Epithelial cell of proximal tubule (primary cell): ENCODE measurements at regions not wholly inside any gene's neighbourhood (a gene's known extent, or its start where the extent isn't known, plus 50 kb on each side); places are given as distances from the start of the nearest gene placed in this dataset.

Experiments
- DNase-seq: peaks from one replicate; pipeline ENCODE4 v3.0.0-alpha.2; 2011; ENCODE audit warnings: low read depth
- H3K4me3 ChIP-seq: 2 replicates; pipeline ENCODE4 v1.5.1; 2011; ENCODE audit warnings: low read depth, mild to moderate bottlenecking, low read length
- TF ChIP-seq, protein P1 (sequence below): conservative IDR thresholded peaks from 2 replicates; pipeline ENCODE4 v1.5.1; 2012; ENCODE audit warnings: low read depth, mild to moderate bottlenecking, low read length

DNA sequence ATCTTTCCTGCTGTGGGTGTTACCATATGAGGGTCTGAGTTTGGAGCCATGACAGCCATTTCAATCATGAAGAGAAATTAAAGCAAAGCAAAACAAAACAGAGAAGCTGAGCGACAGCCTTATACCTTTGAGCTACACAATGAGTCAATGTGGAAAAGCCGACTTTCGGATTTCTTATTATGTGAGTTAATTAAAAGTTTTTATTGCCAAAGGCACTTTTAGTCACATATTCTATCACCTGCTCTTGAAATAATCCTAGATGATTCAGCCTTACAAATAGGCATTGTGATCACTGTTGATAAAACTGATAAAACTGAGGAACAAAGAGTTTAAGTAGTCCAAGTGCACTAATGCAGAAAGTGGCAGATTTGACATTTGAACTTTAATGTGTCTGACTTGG is 381.9 kb upstream of the TENM4 start:
- no peak for DNase-seq
- TF ChIP-seq, protein P1, sequence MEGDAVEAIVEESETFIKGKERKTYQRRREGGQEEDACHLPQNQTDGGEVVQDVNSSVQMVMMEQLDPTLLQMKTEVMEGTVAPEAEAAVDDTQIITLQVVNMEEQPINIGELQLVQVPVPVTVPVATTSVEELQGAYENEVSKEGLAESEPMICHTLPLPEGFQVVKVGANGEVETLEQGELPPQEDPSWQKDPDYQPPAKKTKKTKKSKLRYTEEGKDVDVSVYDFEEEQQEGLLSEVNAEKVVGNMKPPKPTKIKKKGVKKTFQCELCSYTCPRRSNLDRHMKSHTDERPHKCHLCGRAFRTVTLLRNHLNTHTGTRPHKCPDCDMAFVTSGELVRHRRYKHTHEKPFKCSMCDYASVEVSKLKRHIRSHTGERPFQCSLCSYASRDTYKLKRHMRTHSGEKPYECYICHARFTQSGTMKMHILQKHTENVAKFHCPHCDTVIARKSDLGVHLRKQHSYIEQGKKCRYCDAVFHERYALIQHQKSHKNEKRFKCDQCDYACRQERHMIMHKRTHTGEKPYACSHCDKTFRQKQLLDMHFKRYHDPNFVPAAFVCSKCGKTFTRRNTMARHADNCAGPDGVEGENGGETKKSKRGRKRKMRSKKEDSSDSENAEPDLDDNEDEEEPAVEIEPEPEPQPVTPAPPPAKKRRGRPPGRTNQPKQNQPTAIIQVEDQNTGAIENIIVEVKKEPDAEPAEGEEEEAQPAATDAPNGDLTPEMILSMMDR, result no peak
- H3K4me3 ChIP-seq, result no peak overlapping the region

GRCh38 chr11:79813551-79813950 is 372.7 kb upstream of the TENM4 start:
- H3K4me3 ChIP-seq, result no peak overlapping the region
- DNase-seq, result peak; percentile 15
- TF ChIP-seq, protein P1, result no peak

- H3K4me3 ChIP-seq, result no peak overlapping the region
- TF ChIP-seq, protein P1, result no peak
- no peak for DNase-seq
Measured at GRCh38 chr11:79809487-79809886, 368.7 kb upstream of the TENM4 start.

DNA sequence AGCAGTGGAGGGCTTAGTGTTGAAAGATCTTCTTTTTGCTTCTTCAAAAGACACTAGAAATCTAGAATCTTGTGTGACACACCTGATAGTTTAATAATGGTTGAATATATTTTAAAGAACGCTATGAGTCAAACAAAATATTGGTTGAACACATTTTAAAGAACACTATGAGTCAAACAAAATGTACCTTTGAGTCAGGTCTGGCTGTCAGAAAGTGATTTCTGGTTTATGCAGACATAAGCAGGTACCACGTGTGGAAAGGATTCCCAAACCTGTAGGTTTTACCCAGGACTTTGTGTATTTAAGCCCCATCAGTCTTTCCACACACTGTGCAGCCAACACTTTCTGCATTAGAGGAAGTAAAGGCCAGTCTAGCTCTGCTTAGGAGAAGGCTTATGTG is 366.7 kb upstream of the TENM4 start:
- H3K4me3 ChIP-seq, result no peak overlapping the region
- DNase-seq, result no peak
- TF ChIP-seq, protein P1, result no peak

GRCh38 chr11:79796704-79797103 is 355.9 kb upstream of the TENM4 start:
- DNase-seq, result no peak
- H3K4me3 ChIP-seq, result no peak overlapping the region
- TF ChIP-seq, protein P1, result no peak

GRCh38 chr11:79794484-79795393 is 353.9 kb upstream of the TENM4 start:
- TF ChIP-seq, protein P1, result peak; percentile 33
- DNase-seq, result no peak
- H3K4me3 ChIP-seq, result no peak overlapping the region

- TF ChIP-seq, protein P1, result no peak
- no peak for DNase-seq
Measured at GRCh38 chr11:79794057-79794456, 353.2 kb upstream of the TENM4 start.

More at GRCh38 chr11:79794057-79794456, 353.2 kb upstream of the TENM4 start:
- H3K4me3 ChIP-seq, result no peak overlapping the region
